Smooth muscle cell (in vitro differentiated cells): ENCODE measurements at regions not wholly inside any gene's neighbourhood (a gene's known extent, or its start where the extent isn't known, plus 50 kb on each side); places are given as distances from the start of the nearest gene placed in this dataset.
A peak's percentile ranks its signal among the peaks of the same experiment; 100 is the strongest.

Source experiments
- DNase-seq: peaks from one replicate; lab custom pipeline; 2025; ENCODE audit not compliant: unreplicated experiment; lab: John Stamatoyannopoulos, UW
- H2AFZ ChIP-seq: fragments of 200-600 bp; sonication (generic); 2 replicates; pipeline ENCODE4 v1.6.0; 2016; ENCODE audit warnings: antibody characterized with exemption, low read depth, mild to moderate bottlenecking
- H3F3A ChIP-seq: fragments of 200-600 bp; sonication (generic); 2 replicates; pipeline ENCODE4 v1.6.0; 2017; ENCODE audit warnings: antibody characterized with exemption, low read depth
- H3K27ac ChIP-seq: fragments of 200-600 bp; sonication (generic); 2 replicates; pipeline ENCODE4 v1.5.1; 2016; ENCODE audit warnings: low read depth, mild to moderate bottlenecking
- H3K27me3 ChIP-seq: fragments of 200-600 bp; sonication (generic); 2 replicates; pipeline ENCODE4 v1.6.1; 2016; ENCODE audit warnings: low read depth, mild to moderate bottlenecking
- H3K36me3 ChIP-seq: fragments of 200-600 bp; sonication (generic); 2 replicates; pipeline ENCODE4 v1.5.1; 2016; ENCODE audit warnings: low read depth
- H3K4me1 ChIP-seq: fragments of 200-600 bp; sonication (generic); 2 replicates; pipeline ENCODE4 v1.5.1; 2016; ENCODE audit warnings: low read depth
- H3K4me2 ChIP-seq: fragments of 200-600 bp; sonication (generic); 2 replicates; pipeline ENCODE4 v1.6.0; 2016; ENCODE audit warnings: mild to moderate bottlenecking
- H3K4me3 ChIP-seq: fragments of 200-600 bp; sonication (generic); 2 replicates; pipeline ENCODE4 v1.5.1; 2016; ENCODE audit warnings: mild to moderate bottlenecking
- H3K79me2 ChIP-seq: fragments of 200-600 bp; sonication (generic); 2 replicates; pipeline ENCODE4 v1.6.0; 2016; ENCODE audit warnings: low read depth, mild to moderate bottlenecking
- H3K9ac ChIP-seq: fragments of 200-600 bp; sonication (generic); 2 replicates; pipeline ENCODE4 v1.6.0; 2016; ENCODE audit warnings: low read depth
- H3K9me3 ChIP-seq: fragments of 200-600 bp; sonication (generic); replicated peaks from 2 replicates; pipeline ENCODE4 v1.5.1; 2016; ENCODE audit warnings: low read depth
- H4K20me1 ChIP-seq: fragments of 200-600 bp; sonication (generic); 2 replicates; pipeline ENCODE4 v1.6.0; 2016; ENCODE audit warnings: low read depth
- WGBS: methylation state at CpG from one replicate; pipeline ENCODE4 v1.1.7; 2016; ENCODE audit warnings: low lambda C conversion rate; 5-methylcytosine and 5-hydroxymethylcytosine counted together
- TF ChIP-seq, protein P1 (sequence below): fragments of 200-600 bp; sonication (generic); IDR thresholded peaks from 2 replicates; pipeline ENCODE4 v1.5.1; 2017; ENCODE audit warnings: borderline replicate concordance, mild to moderate bottlenecking, antibody characterized with exemption; ENCODE audit not compliant: insufficient read depth, poor library complexity, severe bottlenecking

DNA sequence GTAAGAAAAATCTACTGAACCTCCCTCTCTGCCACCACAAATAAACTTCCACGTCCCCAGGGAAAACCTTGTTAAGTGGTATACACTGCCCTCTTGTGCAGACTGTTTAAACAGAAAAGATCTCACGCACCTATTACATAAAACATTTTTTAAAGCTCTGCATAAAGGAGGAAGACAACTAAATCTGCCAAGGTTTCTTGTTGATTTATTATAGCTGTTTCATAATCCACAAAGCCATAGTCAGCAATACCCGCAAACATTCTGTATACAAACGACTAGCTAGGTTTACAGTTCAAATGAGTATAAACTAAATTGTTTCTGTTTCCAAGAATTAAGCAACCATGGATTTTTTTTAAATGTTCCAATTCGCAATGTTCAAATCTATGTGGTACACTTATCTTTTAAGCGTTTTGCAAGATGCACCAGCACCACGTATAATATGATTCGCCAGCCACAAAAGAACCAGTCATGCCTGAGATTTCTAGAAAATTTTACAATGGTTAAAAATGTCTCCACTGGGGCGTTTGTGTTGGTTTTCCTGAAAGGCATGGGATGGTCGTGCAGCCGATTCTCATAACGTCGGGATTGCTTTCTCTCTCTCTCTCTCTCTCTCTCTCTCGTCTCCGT is 164.6 kb downstream of the PRKX start:
- H4K20me1 ChIP-seq, result no peaks in the 10 kb centered on the region
- H3F3A ChIP-seq, result no peaks in the 10 kb centered on the region
- TF ChIP-seq, protein P1, sequence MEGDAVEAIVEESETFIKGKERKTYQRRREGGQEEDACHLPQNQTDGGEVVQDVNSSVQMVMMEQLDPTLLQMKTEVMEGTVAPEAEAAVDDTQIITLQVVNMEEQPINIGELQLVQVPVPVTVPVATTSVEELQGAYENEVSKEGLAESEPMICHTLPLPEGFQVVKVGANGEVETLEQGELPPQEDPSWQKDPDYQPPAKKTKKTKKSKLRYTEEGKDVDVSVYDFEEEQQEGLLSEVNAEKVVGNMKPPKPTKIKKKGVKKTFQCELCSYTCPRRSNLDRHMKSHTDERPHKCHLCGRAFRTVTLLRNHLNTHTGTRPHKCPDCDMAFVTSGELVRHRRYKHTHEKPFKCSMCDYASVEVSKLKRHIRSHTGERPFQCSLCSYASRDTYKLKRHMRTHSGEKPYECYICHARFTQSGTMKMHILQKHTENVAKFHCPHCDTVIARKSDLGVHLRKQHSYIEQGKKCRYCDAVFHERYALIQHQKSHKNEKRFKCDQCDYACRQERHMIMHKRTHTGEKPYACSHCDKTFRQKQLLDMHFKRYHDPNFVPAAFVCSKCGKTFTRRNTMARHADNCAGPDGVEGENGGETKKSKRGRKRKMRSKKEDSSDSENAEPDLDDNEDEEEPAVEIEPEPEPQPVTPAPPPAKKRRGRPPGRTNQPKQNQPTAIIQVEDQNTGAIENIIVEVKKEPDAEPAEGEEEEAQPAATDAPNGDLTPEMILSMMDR, result peak; percentile 54
- H3K79me2 ChIP-seq, result no peaks in the 10 kb centered on the region
- no peaks in the 10 kb centered on the region for H3K9me3 ChIP-seq
- H3K4me2 ChIP-seq, result peak overlapping the region; percentile 87
- peak overlapping the region; percentile 40 for H3K9ac ChIP-seq
- H3K4me1 ChIP-seq, result peaks cover 4% of the 10 kb centered on the region
- H3K27ac ChIP-seq, result peak overlapping the region; percentile 85
- 35% methylated on average over 15 of the region's 15 CpGs for WGBS
- H3K27me3 ChIP-seq, result no peaks in the 10 kb centered on the region
- no peaks in the 10 kb centered on the region for H3K36me3 ChIP-seq
- H2AFZ ChIP-seq, result peak overlapping the region; percentile 26
- H3K4me3 ChIP-seq, result peak overlapping the region; percentile 39
- no peak for DNase-seq

DNA sequence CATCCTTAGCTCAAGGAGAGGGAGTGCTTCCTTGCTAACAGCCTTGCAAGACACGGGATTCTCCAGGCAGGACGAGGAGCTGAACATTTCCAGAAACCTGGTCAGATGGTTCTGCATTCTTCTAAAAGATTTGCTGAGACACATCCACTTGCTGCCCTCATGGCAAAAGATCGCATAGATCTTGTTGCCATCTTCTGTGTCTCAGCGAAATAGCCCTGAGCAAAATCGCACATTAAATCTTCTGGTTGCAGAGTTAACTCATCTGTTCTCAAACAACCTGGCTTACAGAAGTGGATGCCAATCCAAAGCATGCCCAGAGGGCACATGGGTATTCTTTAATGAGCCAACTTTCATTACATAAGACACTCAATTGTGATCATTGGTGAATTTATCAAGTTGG is 167.5 kb downstream of the PRKX start:
- Histone ChIP-seq H3F3A (no peaks in the 10 kb centered on the region), H4K20me1 (no peaks in the 10 kb centered on the region), H3K9me3 (no peaks in the 10 kb centered on the region), H3K9ac (no peak overlapping the region), H2AFZ (peak overlapping the region; percentile 18), H3K27ac (no peak overlapping the region), H3K36me3 (no peaks in the 10 kb centered on the region), H3K4me1 (peaks cover 4% of the 10 kb centered on the region), H3K27me3 (no peaks in the 10 kb centered on the region), H3K4me2 (no peak overlapping the region), H3K4me3 (no peak overlapping the region), H3K79me2 (no peaks in the 10 kb centered on the region)
- no peak for DNase-seq
- TF ChIP-seq, protein P1, result no peak
- WGBS, result 61% methylated on average over 5 of the region's 5 CpGs

DNA sequence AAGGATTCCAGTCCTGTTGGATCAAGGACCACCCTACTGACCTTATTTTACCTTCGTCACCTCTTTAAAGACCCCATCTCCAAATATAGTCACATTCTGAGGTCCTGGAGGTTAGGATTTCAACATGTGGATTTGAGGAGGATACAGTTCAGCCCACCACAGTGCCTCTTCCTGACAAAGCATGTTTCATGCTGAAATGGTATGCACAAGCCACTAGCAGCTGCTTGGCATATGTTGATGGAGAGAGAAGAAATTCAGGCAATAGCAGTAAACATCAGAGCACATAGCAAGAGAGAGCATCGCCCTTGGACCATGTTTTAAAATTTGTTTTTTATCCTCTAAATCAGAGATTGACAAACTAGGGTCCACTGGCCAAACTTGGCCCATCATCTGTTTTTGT is 172.1 kb downstream of the PRKX start:
- DNase-seq, result no peak
- no peaks in the 10 kb centered on the region for H3F3A ChIP-seq
- H3K36me3 ChIP-seq, result no peaks in the 10 kb centered on the region
- H3K27ac ChIP-seq, result no peak overlapping the region
- no peaks in the 10 kb centered on the region for H3K27me3 ChIP-seq
- no peaks in the 10 kb centered on the region for H3K79me2 ChIP-seq
- H2AFZ ChIP-seq, result no peak overlapping the region
- no peaks in the 10 kb centered on the region for H4K20me1 ChIP-seq
- no peaks in the 10 kb centered on the region for H3K4me1 ChIP-seq
- H3K4me3 ChIP-seq, result no peak overlapping the region
- no peak overlapping the region for H3K4me2 ChIP-seq
- H3K9ac ChIP-seq, result no peak overlapping the region
- 90% methylated on average over 2 of the region's 2 CpGs for WGBS
- TF ChIP-seq, protein P1, result no peak
- no peaks in the 10 kb centered on the region for H3K9me3 ChIP-seq

DNA sequence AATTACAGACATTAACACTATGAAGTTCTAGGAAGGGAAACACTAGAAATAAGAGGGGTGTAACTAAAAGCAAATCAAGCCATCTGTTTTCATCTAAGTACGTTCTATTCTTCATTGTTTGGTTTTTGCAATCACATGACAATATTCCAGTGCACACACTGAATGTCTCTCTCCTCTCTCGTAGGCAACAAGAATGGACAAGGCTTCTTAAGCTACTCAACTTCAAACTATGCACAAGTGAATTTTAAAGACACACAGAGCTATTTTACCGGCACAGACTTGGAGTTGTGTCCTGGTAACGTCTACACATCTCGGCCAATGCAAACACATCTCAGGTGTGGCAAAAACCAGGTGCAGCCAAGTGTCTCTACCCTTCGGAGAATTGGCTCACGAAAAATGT is 173.3 kb downstream of the PRKX start:
- Histone ChIP-seq H4K20me1 (no peaks in the 10 kb centered on the region), H3K9ac (no peak overlapping the region), H3K9me3 (no peaks in the 10 kb centered on the region), H3K27ac (no peak overlapping the region), H3K4me1 (no peaks in the 10 kb centered on the region), H3K4me2 (no peak overlapping the region), H3K79me2 (no peaks in the 10 kb centered on the region), H3K36me3 (no peaks in the 10 kb centered on the region), H3F3A (no peaks in the 10 kb centered on the region), H3K27me3 (no peaks in the 10 kb centered on the region), H3K4me3 (no peak overlapping the region), H2AFZ (no peak overlapping the region)
- 80% methylated on average over 7 of the region's 7 CpGs for WGBS
- TF ChIP-seq, protein P1, result no peak
- DNase-seq, result no peak
